Gastroesophageal sphincter (tissue), 4 donors: ENCODE measurements at regions not wholly inside any gene's neighbourhood (a gene's known extent, or its start where the extent isn't known, plus 50 kb on each side); places are given as distances from the start of the nearest gene placed in this dataset.

Source experiments
- ATAC-seq: fragments of 150-250 bp; one replicate; pipeline ENCODE4 v1.9.1; 2016; ENCODE audit warnings: mild to moderate bottlenecking, moderate library complexity
- H3K27ac ChIP-seq, 4 donors: fragments of 200-600 bp; sonication (generic) in 3 of 4; 1 replicate in 3 of 4; 2 replicates in 1 of 4; pipeline ENCODE4 v1.5.1; 2016 to 2019
- H3K27me3 ChIP-seq: fragments of 200-600 bp; sonication (generic); one replicate; pipeline ENCODE4 v1.5.1; 2019
- H3K36me3 ChIP-seq, 2 donors: fragments of 200-600 bp; sonication (generic); one replicate each; pipeline ENCODE4 v1.5.1; 2019; ENCODE audit warnings: control low read depth in 1 of 2
- H3K4me1 ChIP-seq, 3 donors: fragments of 200-600 bp; sonication (generic); 1 replicate in 2 of 3; 2 replicates in 1 of 3; pipeline ENCODE4 v1.5.1; 2016 to 2019; ENCODE audit warnings: control low read depth in 2 of 3
- H3K4me3 ChIP-seq, 2 donors: fragments of 200-600 bp; sonication (generic); one replicate each; pipeline ENCODE4 v1.5.1; 2019; ENCODE audit warnings: mild to moderate bottlenecking in 1 of 2, moderate library complexity in 1 of 2
- H3K9me3 ChIP-seq, 3 donors: fragments of 200-600 bp; sonication (generic); one replicate each; pipeline ENCODE4 v1.5.1; 2017 to 2019; ENCODE audit warnings: control low read depth in 2 of 3
- CTCF ChIP-seq, 4 experiments: fragments of 200-600 bp in 2 of 4; fragments of 450-650 bp in 2 of 4; sonication (generic) in 1 of 4; IDR thresholded peaks; one replicate each; pipeline ENCODE4 v1.5.1; 2017 to 2019; ENCODE audit warnings: antibody characterized with exemption in 4 of 4, mild to moderate bottlenecking in 2 of 4, moderate library complexity in 2 of 4
- EP300 ChIP-seq: sonication (generic); formaldehyde crosslinking; IDR thresholded peaks from one replicate; pipeline ENCODE4 v1.6.1; 2017; ENCODE audit warnings: antibody characterized with exemption, mild to moderate bottlenecking
- POLR2A ChIP-seq, 2 donors: fragments of 450-650 bp; IDR thresholded peaks; one replicate each; pipeline ENCODE4 v1.6.1; 2017; ENCODE audit warnings: antibody characterized with exemption in 2 of 2, mild to moderate bottlenecking in 2 of 2, moderate library complexity in 1 of 2
- POLR2AphosphoS5 ChIP-seq: sonication (generic); formaldehyde crosslinking; IDR thresholded peaks from one replicate; pipeline ENCODE4 v1.6.1; 2017; ENCODE audit warnings: antibody characterized with exemption
- WGBS, 2 donors: methylation state at CpG; one replicate each; pipeline ENCODE4 v1.1.5; 2018; ENCODE audit warnings: low coverage in 1 of 2; 5-methylcytosine and 5-hydroxymethylcytosine counted together

GRCh38 chr4:182042945-182043344 lies 200.3 kb upstream of the TENM3 start:
- TF ChIP-seq POLR2A (IDR thresholded peaks at IDR 0.05): no peak
- no peak for TF ChIP-seq EP300
- TF ChIP-seq CTCF (IDR thresholded peaks at IDR 0.05): no peak
- no peak for TF ChIP-seq POLR2AphosphoS5
- ATAC-seq: no peak
- WGBS, 2 donors: 58 to 79% methylated on average over 8 of the region's 8 CpGs

GRCh38 chr4:182048871-182049270 lies 194.3 kb upstream of the TENM3 start:
- Histone ChIP-seq H3K4me1 (no peaks in the 10 kb centered on the region), H3K9me3 (no peaks in the 10 kb centered on the region)
- WGBS, 2 donors: 57 to 75% methylated on average over 1 of the region's 1 CpG

More at GRCh38 chr4:182042945-182043344, 200.3 kb upstream of the TENM3 start:
- Histone ChIP-seq H3K4me1 (no peaks in the 10 kb centered on the region), H3K36me3 (no peaks in the 10 kb centered on the region), H3K27ac (no peak overlapping the region), H3K9me3 (no peaks in the 10 kb centered on the region), H3K27me3 (no peaks in the 10 kb centered on the region), H3K4me3 (no peak overlapping the region)

GRCh38 chr4:182056866-182057265 lies 186.3 kb upstream of the TENM3 start:
- H3K27me3 ChIP-seq: no peaks in the 10 kb centered on the region
- no peaks in the 10 kb centered on the region for H3K9me3 ChIP-seq
- H3K27ac ChIP-seq: no peak overlapping the region
- ATAC-seq: no peak
- H3K4me3 ChIP-seq: no peak overlapping the region
- no peaks in the 10 kb centered on the region for H3K4me1 ChIP-seq
- no peaks in the 10 kb centered on the region for H3K36me3 ChIP-seq
- 32 to 69% methylated on average over 6 of the region's 6 CpGs for WGBS, 2 donors
- TF ChIP-seq CTCF (IDR thresholded peaks at IDR 0.05) (no peak), EP300 (no peak), POLR2AphosphoS5 (no peak), POLR2A (IDR thresholded peaks at IDR 0.05) (no peak)

More at GRCh38 chr4:182048871-182049270, 194.3 kb upstream of the TENM3 start:
- ATAC-seq: no peak
- Histone ChIP-seq H3K4me3 (no peak overlapping the region), H3K27ac (no peak overlapping the region), H3K27me3 (no peaks in the 10 kb centered on the region), H3K36me3 (no peaks in the 10 kb centered on the region)
- TF ChIP-seq POLR2AphosphoS5 (no peak), CTCF (IDR thresholded peaks at IDR 0.05) (no peak), POLR2A (IDR thresholded peaks at IDR 0.05) (no peak), EP300 (no peak)

GRCh38 chr4:182062458-182062857 lies 180.7 kb upstream of the TENM3 start:
- no peak for ATAC-seq
- TF ChIP-seq POLR2A (IDR thresholded peaks at IDR 0.05): no peak
- TF ChIP-seq POLR2AphosphoS5: no peak
- no peak for TF ChIP-seq CTCF (IDR thresholded peaks at IDR 0.05)
- no peak for TF ChIP-seq EP300
- Histone ChIP-seq H3K4me3 (no peak overlapping the region), H3K36me3 (no peaks in the 10 kb centered on the region), H3K9me3 (no peaks in the 10 kb centered on the region), H3K27me3 (no peaks in the 10 kb centered on the region), H3K27ac (no peak overlapping the region), H3K4me1 (no peaks in the 10 kb centered on the region)
- 55 to 73% methylated on average over 3 of the region's 3 CpGs for WGBS, 2 donors

GRCh38 chr4:182062936-182063335 lies 180.3 kb upstream of the TENM3 start:
- Histone ChIP-seq H3K9me3 (no peaks in the 10 kb centered on the region), H3K36me3 (no peaks in the 10 kb centered on the region), H3K27ac (no peak overlapping the region), H3K4me1 (no peaks in the 10 kb centered on the region), H3K27me3 (no peaks in the 10 kb centered on the region), H3K4me3 (no peak overlapping the region)
- TF ChIP-seq POLR2A (IDR thresholded peaks at IDR 0.05): no peak
- no peak for ATAC-seq
